ENCODE measurements at regions not wholly inside any gene's neighbourhood (a gene's known extent, or its start where the extent isn't known, plus 50 kb on each side); places are given as distances from the start of the nearest gene placed in this dataset.

GRCh38 chr1:234669499-234669898 is 59.5 kb upstream of the IRF2BP2 start:
- H3K4me3 ChIP-seq (ENCODE audit: low read depth, low read length): no peak overlapping the region
- no peak for TF ChIP-seq CTCF (conservative IDR thresholded peaks at IDR 0.05; ENCODE audit: low read depth, low read length)
- DNase-seq (ENCODE audit: low read depth): no peak

DNA sequence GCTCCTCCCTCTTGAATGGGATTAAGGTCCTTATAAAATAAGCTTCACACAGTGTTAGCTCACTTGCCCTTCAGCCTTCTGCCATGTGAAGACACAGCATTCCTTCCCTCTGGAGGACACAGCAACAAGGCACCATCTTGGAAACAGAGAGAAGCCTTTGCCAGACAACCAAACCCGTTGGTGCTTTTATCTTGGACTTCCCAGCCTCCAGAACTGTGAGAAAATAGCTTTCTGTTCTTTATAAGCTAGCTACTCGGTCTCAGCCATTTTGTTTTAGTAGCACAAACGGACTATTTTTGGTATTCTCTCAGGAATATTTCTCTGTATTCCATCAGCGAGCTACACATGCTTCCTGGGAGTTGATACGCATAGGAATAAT is 58.6 kb upstream of the IRF2BP2 start:
- no peak for DNase-seq (ENCODE audit: low read depth)
- no peak for TF ChIP-seq CTCF (conservative IDR thresholded peaks at IDR 0.05; ENCODE audit: low read depth, low read length)
- H3K4me3 ChIP-seq (ENCODE audit: low read depth, low read length): no peak overlapping the region

- no peak for DNase-seq (ENCODE audit: low read depth)
- TF ChIP-seq CTCF (conservative IDR thresholded peaks at IDR 0.05; ENCODE audit: low read depth, low read length): no peak
- H3K4me3 ChIP-seq (ENCODE audit: low read depth, low read length): no peak overlapping the region
Observed at GRCh38 chr1:234667600-234668576, 57.9 kb upstream of the IRF2BP2 start.

DNA sequence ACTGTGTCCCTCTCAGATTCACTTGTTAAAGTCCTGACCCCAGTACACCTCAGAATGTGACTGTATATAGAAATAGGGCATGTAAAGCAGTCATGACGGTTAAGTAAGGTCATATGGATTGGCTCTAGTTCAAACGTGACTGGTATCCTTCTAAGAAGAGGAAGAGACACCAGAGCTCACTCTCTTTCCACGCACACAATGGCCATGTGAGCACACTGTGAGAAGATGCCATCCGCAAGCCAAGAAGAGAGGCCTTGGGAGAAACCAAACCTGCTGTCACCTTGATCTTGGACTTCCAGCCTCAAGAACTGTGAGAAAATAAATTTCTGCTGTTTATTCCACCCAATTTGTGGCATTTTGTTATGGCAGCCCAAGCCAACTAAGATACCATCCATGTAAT is 56.8 kb upstream of the IRF2BP2 start:
- DNase-seq (ENCODE audit: low read depth): no peak
- H3K4me3 ChIP-seq (ENCODE audit: low read depth, low read length): no peak overlapping the region
- TF ChIP-seq CTCF (conservative IDR thresholded peaks at IDR 0.05; ENCODE audit: low read depth, low read length): no peak

DNA sequence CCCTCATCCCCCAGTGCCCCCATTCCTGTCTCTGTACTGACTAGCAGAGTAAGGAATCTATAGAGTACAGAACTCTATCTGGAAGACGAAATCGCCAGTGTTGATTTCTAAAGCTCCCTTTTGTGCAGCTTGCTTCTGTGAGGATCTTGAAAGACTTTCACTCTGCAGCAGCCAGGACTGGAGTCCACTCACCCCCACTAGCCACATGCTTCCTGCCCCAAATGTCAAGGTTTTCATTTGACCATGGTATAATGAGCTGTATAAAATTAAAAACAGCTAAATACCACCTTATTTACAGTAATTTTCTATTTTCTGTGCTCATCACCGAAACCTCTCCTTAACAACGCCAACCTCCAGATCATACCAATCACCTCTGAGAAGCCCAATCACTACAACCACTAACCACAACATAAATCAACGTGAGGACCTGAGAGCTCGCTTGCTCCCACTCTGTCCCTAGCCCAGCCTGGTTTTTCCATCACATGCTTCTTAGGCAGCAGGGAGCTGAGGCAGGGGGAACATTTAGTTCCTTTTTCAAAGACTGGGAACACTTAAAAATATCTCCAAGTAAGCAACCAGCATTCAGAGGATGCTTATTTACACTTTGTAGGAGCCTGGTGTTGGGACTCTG is 56.1 kb upstream of the IRF2BP2 start:
- no peak for DNase-seq (ENCODE audit: low read depth)
- no peak for TF ChIP-seq CTCF (conservative IDR thresholded peaks at IDR 0.05; ENCODE audit: low read depth, low read length)
- no peak overlapping the region for H3K4me3 ChIP-seq (ENCODE audit: low read depth, low read length)

DNA sequence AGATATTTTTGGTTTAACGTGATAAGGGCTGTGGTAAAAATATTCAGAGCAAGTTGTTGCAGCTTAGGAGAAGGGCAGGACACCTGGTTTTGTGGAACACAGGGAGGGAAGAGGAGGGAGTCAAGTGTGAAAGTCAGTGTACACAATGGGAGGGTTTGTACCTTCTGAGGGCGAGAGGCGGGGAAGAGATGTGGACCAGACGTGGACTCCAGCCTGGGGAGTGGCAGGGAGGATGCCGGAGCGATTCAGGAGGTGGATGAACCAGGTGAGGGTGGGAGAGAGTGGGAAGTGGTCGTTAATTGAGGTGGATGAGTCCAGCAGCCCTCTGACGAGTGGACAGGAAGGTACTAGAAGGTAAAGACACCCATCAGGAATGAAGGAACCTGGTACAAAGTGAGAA is 52.2 kb upstream of the IRF2BP2 start:
- no peak overlapping the region for H3K4me3 ChIP-seq (ENCODE audit: low read depth, low read length)
- DNase-seq (ENCODE audit: low read depth): no peak
- no peak for TF ChIP-seq CTCF (conservative IDR thresholded peaks at IDR 0.05; ENCODE audit: low read depth, low read length)

Measured in epithelial cell of proximal tubule (primary cell).